Gastrocnemius medialis (tissue), 4 donors: ENCODE measurements at regions not wholly inside any gene's neighbourhood (a gene's known extent, or its start where the extent isn't known, plus 50 kb on each side); places are given as distances from the start of the nearest gene placed in this dataset.

Experiments used
- ATAC-seq, 2 donors: fragments of 150-250 bp; one replicate each; pipeline ENCODE4 v1.9.1; 2016
- DNase-seq, 2 donors: peaks; one replicate each; pipeline ENCODE4 v3.0.0-alpha.2; 2019
- H3K27ac ChIP-seq, 4 donors: fragments of 200-600 bp; sonication (generic); 1 replicate in 1 of 4; 2 replicates in 3 of 4; pipeline ENCODE4 v1.5.1; 2016 to 2018; ENCODE audit warnings: mild to moderate bottlenecking in 2 of 4, moderate library complexity in 1 of 4
- H3K27me3 ChIP-seq, 3 donors: fragments of 200-600 bp; sonication (generic) in 2 of 3; 1 replicate in 1 of 3; 2 replicates in 2 of 3; pipeline versions ENCODE4 v1.5.1 to v1.6.0; 2016 to 2019; ENCODE audit warnings: mild to moderate bottlenecking in 1 of 3, moderate library complexity in 1 of 3
- H3K36me3 ChIP-seq, 2 donors: fragments of 200-600 bp; sonication (generic) in 1 of 2; one replicate each; pipeline ENCODE4 v1.5.1; 2017 to 2018
- H3K4me1 ChIP-seq, 2 donors: fragments of 200-600 bp; sonication (generic) in 1 of 2; one replicate each; pipeline ENCODE4 v1.5.1; 2016 to 2017; ENCODE audit warnings: mild to moderate bottlenecking in 2 of 2
- H3K4me3 ChIP-seq, 4 donors: fragments of 200-600 bp; sonication (generic) in 3 of 4; 1 replicate in 1 of 4; 2 replicates in 3 of 4; pipeline ENCODE4 v1.5.1; 2016 to 2019; ENCODE audit warnings: mild to moderate bottlenecking in 2 of 4
- H3K9me3 ChIP-seq, 3 donors: fragments of 200-600 bp; sonication (generic) in 2 of 3; 1 replicate in 1 of 3; 2 replicates in 2 of 3; pipeline ENCODE4 v1.5.1; 2016 to 2019
- CTCF ChIP-seq, 5 experiments: fragments of 450-650 bp in 3 of 5; fragments of 200-600 bp in 2 of 5; sonication (generic) in 2 of 5; IDR thresholded peaks in 4 of 5; conservative IDR thresholded peaks in 1 of 5; 1 replicate in 4 of 5; 2 replicates in 1 of 5; pipeline ENCODE4 v1.5.1; 2016 to 2019; ENCODE audit warnings: antibody characterized with exemption in 5 of 5, mild to moderate bottlenecking in 3 of 5, moderate library complexity in 3 of 5
- POLR2A ChIP-seq, 2 donors: fragments of 450-650 bp; IDR thresholded peaks; one replicate each; pipeline ENCODE4 v1.6.1; 2017; ENCODE audit warnings: antibody characterized with exemption in 2 of 2, mild to moderate bottlenecking in 2 of 2, moderate library complexity in 2 of 2
- in situ Hi-C, 4 donors: fragments of 200-750 bp; cut with MboI; loops; one replicate each; pipeline versions ENCODE4 v1.15.0 to v1.8.0; 2017; ENCODE audit warnings: low sequenced_read_pairs in 4 of 4
- intact Hi-C: fragments of 100-400 bp; cut with DNase I; formaldehyde crosslinking; loops from one replicate; pipeline ENCODE4 v1.15.1; 2023; ENCODE audit warnings: low total_unique reads

- H3K9me3 ChIP-seq, result no peaks in the 10 kb centered on the region
- TF ChIP-seq CTCF (IDR thresholded peaks at IDR 0.05 in 4 of 5, conservative IDR thresholded peaks at IDR 0.05 in 1 of 5), result no peak
- no peak for TF ChIP-seq POLR2A (IDR thresholded peaks at IDR 0.05)
- H3K4me1 ChIP-seq, result no peaks in the 10 kb centered on the region
- intact Hi-C loops (no loop called here), in situ Hi-C loops (no loop called here)
- no peak overlapping the region for H3K4me3 ChIP-seq
- ATAC-seq, result no peak
- no peaks in the 10 kb centered on the region for H3K27me3 ChIP-seq
- no peaks in the 10 kb centered on the region for H3K36me3 ChIP-seq
- DNase-seq, result no peak
- H3K27ac ChIP-seq, result no peak overlapping the region
Observed at GRCh38 chr2:59993726-59994125, 559.7 kb downstream of the BCL11A start.

GRCh38 chr2:59988341-59988740 is 565.1 kb downstream of the BCL11A start:
- no peak overlapping the region for H3K4me3 ChIP-seq
- no peak for TF ChIP-seq POLR2A (IDR thresholded peaks at IDR 0.05)
- TF ChIP-seq CTCF (IDR thresholded peaks at IDR 0.05 in 4 of 5, conservative IDR thresholded peaks at IDR 0.05 in 1 of 5), result no peak
- no peak overlapping the region for H3K27ac ChIP-seq
- no peak for DNase-seq
- no peaks in the 10 kb centered on the region for H3K9me3 ChIP-seq
- H3K27me3 ChIP-seq, result no peaks in the 10 kb centered on the region
- H3K4me1 ChIP-seq, result peaks cover 3 to 5% of the 10 kb centered on the region in 2 donors
- in situ Hi-C loops (no loop called here), intact Hi-C loops (no loop called here)
- no peak for ATAC-seq
- no peaks in the 10 kb centered on the region for H3K36me3 ChIP-seq

GRCh38 chr2:59986511-59986910 is 566.9 kb downstream of the BCL11A start:
- Histone ChIP-seq H3K9me3 (no peaks in the 10 kb centered on the region), H3K4me3 (no peak overlapping the region), H3K27ac (no peak overlapping the region), H3K27me3 (no peaks in the 10 kb centered on the region), H3K4me1 (peaks cover 3 to 5% of the 10 kb centered on the region in 2 donors), H3K36me3 (no peaks in the 10 kb centered on the region)
- in situ Hi-C loops, result no loop called here
- intact Hi-C loops, result no loop called here
- DNase-seq (no peak), ATAC-seq (no peak)
- TF ChIP-seq POLR2A (IDR thresholded peaks at IDR 0.05) (no peak), CTCF (IDR thresholded peaks at IDR 0.05 in 4 of 5, conservative IDR thresholded peaks at IDR 0.05 in 1 of 5) (no peak)

GRCh38 chr2:59985923-59986322 is 567.5 kb downstream of the BCL11A start:
- Histone ChIP-seq H3K27ac (no peak overlapping the region), H3K9me3 (no peaks in the 10 kb centered on the region), H3K4me1 (peaks cover 3 to 5% of the 10 kb centered on the region in 2 donors), H3K4me3 (no peak overlapping the region), H3K36me3 (no peaks in the 10 kb centered on the region), H3K27me3 (no peaks in the 10 kb centered on the region)
- in situ Hi-C loops (no loop called here), intact Hi-C loops (no loop called here)
- no peak for DNase-seq
- TF ChIP-seq POLR2A (IDR thresholded peaks at IDR 0.05) (no peak), CTCF (IDR thresholded peaks at IDR 0.05 in 4 of 5, conservative IDR thresholded peaks at IDR 0.05 in 1 of 5) (no peak)
- no peak for ATAC-seq

- DNase-seq (no peak), ATAC-seq (no peak)
- H3K27ac ChIP-seq, result no peak overlapping the region
- no peaks in the 10 kb centered on the region for H3K4me1 ChIP-seq
- no peaks in the 10 kb centered on the region for H3K9me3 ChIP-seq
- no peak overlapping the region for H3K4me3 ChIP-seq
- in situ Hi-C loops (no loop called here), intact Hi-C loops (no loop called here)
- TF ChIP-seq CTCF (IDR thresholded peaks at IDR 0.05 in 4 of 5, conservative IDR thresholded peaks at IDR 0.05 in 1 of 5) (no peak), POLR2A (IDR thresholded peaks at IDR 0.05) (no peak)
- no peaks in the 10 kb centered on the region for H3K36me3 ChIP-seq
- H3K27me3 ChIP-seq, result no peaks in the 10 kb centered on the region
Observed at GRCh38 chr2:59974051-59974766, 579.2 kb downstream of the BCL11A start.
